ENCODE measurements at regions not wholly inside any gene's neighbourhood (a gene's known extent, or its start where the extent isn't known, plus 50 kb on each side); places are given as distances from the start of the nearest gene placed in this dataset.
A peak's percentile ranks its signal among the peaks of the same experiment; 100 is the strongest.

GRCh38 chr6:139613496-139613895 is 239.0 kb upstream of the CITED2 start:
- no peak overlapping the region for H3K4me3 Mint-ChIP-seq
- no peak overlapping the region for H3K27ac Mint-ChIP-seq
- H3K9me3 Mint-ChIP-seq = no peaks in the 10 kb centered on the region
- H3K4me1 Mint-ChIP-seq = peaks cover 2 to 5% of the 10 kb centered on the region in 2 donors
- no peak for ATAC-seq (replicated peaks)
- no peak for DNase-seq
- no peaks in the 10 kb centered on the region for H3K27me3 Mint-ChIP-seq
- H3K36me3 Mint-ChIP-seq = no peaks in the 10 kb centered on the region

- Mint-ChIP-seq H3K27me3 (peaks cover 0 to 9% of the 10 kb centered on the region in 2 donors), H3K4me3 (no peak overlapping the region), H3K4me1 (peaks cover 3 to 5% of the 10 kb centered on the region in 2 donors), H3K9me3 (no peaks in the 10 kb centered on the region), H3K36me3 (no peaks in the 10 kb centered on the region), H3K27ac (no peak overlapping the region)
- no peak for ATAC-seq (replicated peaks)
- no peak for DNase-seq
Observed at GRCh38 chr6:139612135-139612465, 237.7 kb upstream of the CITED2 start.

GRCh38 chr6:139611327-139612134 is 237.1 kb upstream of the CITED2 start:
- ATAC-seq (replicated peaks) (no peak), DNase-seq (no peak)
- Mint-ChIP-seq H3K27ac (no peak overlapping the region), H3K4me3 (no peak overlapping the region), H3K36me3 (no peaks in the 10 kb centered on the region), H3K9me3 (no peaks in the 10 kb centered on the region), H3K27me3 (peaks cover 0 to 9% of the 10 kb centered on the region in 2 donors), H3K4me1 (peaks cover 3 to 5% of the 10 kb centered on the region in 2 donors)

- ATAC-seq (replicated peaks) = no peak
- Mint-ChIP-seq H3K36me3 (no peaks in the 10 kb centered on the region), H3K4me3 (no peak overlapping the region), H3K27ac (peak overlapping the region; percentile 61), H3K27me3 (peaks cover 0 to 9% of the 10 kb centered on the region in 2 donors), H3K9me3 (peaks cover 0 to 2% of the 10 kb centered on the region in 2 donors), H3K4me1 (peaks cover 3 to 5% of the 10 kb centered on the region in 2 donors)
- no peak for DNase-seq
Observed at GRCh38 chr6:139608466-139609261, 234.2 kb upstream of the CITED2 start.

- Mint-ChIP-seq H3K4me3 (no peak overlapping the region), H3K27ac (no peak overlapping the region), H3K36me3 (peaks cover 0 to 4% of the 10 kb centered on the region in 2 donors), H3K9me3 (peaks cover 2 to 4% of the 10 kb centered on the region in 2 donors), H3K27me3 (peaks cover 4 to 9% of the 10 kb centered on the region in 2 donors), H3K4me1 (peaks cover 10 to 18% of the 10 kb centered on the region in 2 donors)
- DNase-seq (no peak), ATAC-seq (replicated peaks) (no peak)
Observed at GRCh38 chr6:139605350-139605749, 230.9 kb upstream of the CITED2 start.

- Mint-ChIP-seq H3K4me3 (no peak overlapping the region), H3K4me1 (peaks cover 13 to 26% of the 10 kb centered on the region in 2 donors), H3K36me3 (peaks cover 0 to 4% of the 10 kb centered on the region in 2 donors), H3K27me3 (peaks cover 4 to 9% of the 10 kb centered on the region in 2 donors), H3K9me3 (peaks cover 2 to 4% of the 10 kb centered on the region in 2 donors), H3K27ac (no peak overlapping the region)
- ATAC-seq (replicated peaks) (no peak), DNase-seq (no peak)
Observed at GRCh38 chr6:139603581-139603980, 229.1 kb upstream of the CITED2 start.

GRCh38 chr6:139602577-139602976 is 228.1 kb upstream of the CITED2 start:
- Mint-ChIP-seq H3K27me3 (peaks cover 4% of the 10 kb centered on the region in 2 donors), H3K9me3 (peaks cover 2 to 4% of the 10 kb centered on the region in 2 donors), H3K27ac (no peak overlapping the region), H3K4me3 (no peak overlapping the region), H3K4me1 (peaks cover 12 to 26% of the 10 kb centered on the region in 2 donors), H3K36me3 (peaks cover 0 to 4% of the 10 kb centered on the region in 2 donors)
- no peak for ATAC-seq (replicated peaks)
- DNase-seq = no peak

GRCh38 chr6:139600919-139601475 is 226.5 kb upstream of the CITED2 start:
- Mint-ChIP-seq H3K36me3 (peaks cover 0 to 4% of the 10 kb centered on the region in 2 donors), H3K27ac (peak overlapping the region; percentile 77), H3K9me3 (peaks cover 2 to 4% of the 10 kb centered on the region in 2 donors), H3K27me3 (peaks cover 0 to 4% of the 10 kb centered on the region in 2 donors), H3K4me1 (peaks cover 12 to 26% of the 10 kb centered on the region in 2 donors), H3K4me3 (no peak overlapping the region)
- peak; percentile 99 for ATAC-seq (replicated peaks)
- DNase-seq = peak; percentile 65

- Mint-ChIP-seq H3K9me3 (peaks cover 2 to 4% of the 10 kb centered on the region in 2 donors), H3K27ac (peak overlapping the region; percentile 33)
Observed at GRCh38 chr6:139600343-139600742, 225.9 kb upstream of the CITED2 start.

GRCh38 chr6:139597771-139598755 is 223.6 kb upstream of the CITED2 start:
- peaks cover 12 to 26% of the 10 kb centered on the region in 2 donors for H3K4me1 Mint-ChIP-seq
- H3K36me3 Mint-ChIP-seq = no peaks in the 10 kb centered on the region
- ATAC-seq (replicated peaks) = no peak
- peaks cover 0 to under 1% of the 10 kb centered on the region in 2 donors for H3K27me3 Mint-ChIP-seq
- no peaks in the 10 kb centered on the region for H3K9me3 Mint-ChIP-seq
- DNase-seq = no peak
- no peak overlapping the region for H3K27ac Mint-ChIP-seq
- no peak overlapping the region for H3K4me3 Mint-ChIP-seq

More at GRCh38 chr6:139600343-139600742, 225.9 kb upstream of the CITED2 start:
- Mint-ChIP-seq H3K27me3 (peaks cover 0 to 4% of the 10 kb centered on the region in 2 donors), H3K4me1 (peaks cover 12 to 26% of the 10 kb centered on the region in 2 donors), H3K4me3 (no peak overlapping the region), H3K36me3 (peaks cover 0 to 4% of the 10 kb centered on the region in 2 donors)
- DNase-seq = no peak
- no peak for ATAC-seq (replicated peaks)

GRCh38 chr6:139597087-139597763 is 222.8 kb upstream of the CITED2 start:
- ATAC-seq (replicated peaks) = no peak
- Mint-ChIP-seq H3K36me3 (no peaks in the 10 kb centered on the region), H3K4me3 (no peak overlapping the region)

GRCh38 chr6:139595183-139595582 is 220.7 kb upstream of the CITED2 start:
- H3K27me3 Mint-ChIP-seq = peaks cover 10 to 17% of the 10 kb centered on the region in 2 donors
- H3K27ac Mint-ChIP-seq = no peak overlapping the region
- H3K4me3 Mint-ChIP-seq = no peak overlapping the region
- H3K36me3 Mint-ChIP-seq = no peaks in the 10 kb centered on the region
- H3K9me3 Mint-ChIP-seq = no peaks in the 10 kb centered on the region
- ATAC-seq (replicated peaks) (no peak), DNase-seq (no peak)
- H3K4me1 Mint-ChIP-seq = peaks cover 2 to 17% of the 10 kb centered on the region in 2 donors

More at GRCh38 chr6:139597087-139597763, 222.8 kb upstream of the CITED2 start:
- H3K27me3 Mint-ChIP-seq = peaks cover 4 to 9% of the 10 kb centered on the region in 2 donors
- DNase-seq = no peak
- peaks cover 10 to 19% of the 10 kb centered on the region in 2 donors for H3K4me1 Mint-ChIP-seq
- H3K9me3 Mint-ChIP-seq = no peaks in the 10 kb centered on the region
- H3K27ac Mint-ChIP-seq = peak overlapping the region; percentile 68

All from stimulated activated naive B cell treated with anti-CD40 and anti-IgM and Interleukin-4, amounts not matched to agents 10 μg/mL and 1 μg/mL and 100 μg/mL, for 72 hours (primary cell).